ENCODE measurements at regions not wholly inside any gene's neighbourhood (a gene's known extent, or its start where the extent isn't known, plus 50 kb on each side); places are given as distances from the start of the nearest gene placed in this dataset.

- H3F3A ChIP-seq (ENCODE audit: insufficient read depth, low read length, poor library complexity, severe bottlenecking) = no peaks in the 10 kb centered on the region
- no peak overlapping the region for H2AFZ ChIP-seq (ENCODE audit: low read depth, low read length)
- H3K79me2 ChIP-seq (replicated peaks; ENCODE audit: insufficient read depth, low read length) = no peaks in the 10 kb centered on the region
- no peaks in the 10 kb centered on the region for H4K20me1 ChIP-seq (ENCODE audit: insufficient read depth)
- no peaks in the 10 kb centered on the region for H3K9me3 ChIP-seq (ENCODE audit: low read length)
- no peaks in the 10 kb centered on the region for H3K36me3 ChIP-seq (ENCODE audit: insufficient read depth, low read length)
- H3K9ac ChIP-seq (ENCODE audit: low read length) = no peak overlapping the region
- no peak for TF ChIP-seq TAF1 (IDR thresholded peaks at IDR 0.05; ENCODE audit: low read depth)
- TF ChIP-seq EP300 (conservative IDR thresholded peaks at IDR 0.05; ENCODE audit: poor library complexity, severe bottlenecking) = no peak
- TF ChIP-seq EZH2 (IDR thresholded peaks at IDR 0.05; ENCODE audit: borderline replicate concordance, insufficient read depth, low read length, poor library complexity, severe bottlenecking) = no peak
- TF ChIP-seq MXI1 (conservative IDR thresholded peaks at IDR 0.05; ENCODE audit: poor library complexity, severe bottlenecking) = no peak
- TF ChIP-seq RAD21 (conservative IDR thresholded peaks at IDR 0.05) = no peak
- no peak for TF ChIP-seq POLR2AphosphoS5 (IDR thresholded peaks at IDR 0.05)
- no peak for TF ChIP-seq REST (IDR thresholded peaks at IDR 0.05; ENCODE audit: borderline replicate concordance)
- TF ChIP-seq CTCF (IDR thresholded peaks at IDR 0.05; ENCODE audit: poor library complexity, severe bottlenecking) = no peak
- TF ChIP-seq SMC3 (conservative IDR thresholded peaks at IDR 0.05; ENCODE audit: poor library complexity) = no peak
- no peak overlapping the region for H3K27ac ChIP-seq (ENCODE audit: low read length)
- no peaks in the 10 kb centered on the region for H3K27me3 ChIP-seq (ENCODE audit: insufficient read depth, low read depth, low read length)
- H3K9me2 ChIP-seq (ENCODE audit: insufficient read depth, low read length) = no peaks in the 10 kb centered on the region
- no peak overlapping the region for H3K4me3 ChIP-seq (ENCODE audit: low read length)
- no peak overlapping the region for H3K4me2 ChIP-seq (ENCODE audit: low read length)
Observed at GRCh38 chr13:82833923-82834322, 1048.4 kb downstream of the SLITRK1 start.

- no peak overlapping the region for H2AFZ ChIP-seq (ENCODE audit: low read depth, low read length)
- H3K27ac ChIP-seq (ENCODE audit: low read length) = no peak overlapping the region
- no peaks in the 10 kb centered on the region for H3K36me3 ChIP-seq (ENCODE audit: insufficient read depth, low read length)
- no peaks in the 10 kb centered on the region for H3F3A ChIP-seq (ENCODE audit: insufficient read depth, low read length, poor library complexity, severe bottlenecking)
- no peak for TF ChIP-seq MXI1 (conservative IDR thresholded peaks at IDR 0.05; ENCODE audit: poor library complexity, severe bottlenecking)
- no peak for TF ChIP-seq SMC3 (conservative IDR thresholded peaks at IDR 0.05; ENCODE audit: poor library complexity)
- no peak for TF ChIP-seq CTCF (IDR thresholded peaks at IDR 0.05; ENCODE audit: poor library complexity, severe bottlenecking)
- TF ChIP-seq REST (IDR thresholded peaks at IDR 0.05; ENCODE audit: borderline replicate concordance) = no peak
- TF ChIP-seq EZH2 (IDR thresholded peaks at IDR 0.05; ENCODE audit: borderline replicate concordance, insufficient read depth, low read length, poor library complexity, severe bottlenecking) = no peak
- no peak for TF ChIP-seq RAD21 (conservative IDR thresholded peaks at IDR 0.05)
- no peak for TF ChIP-seq TAF1 (IDR thresholded peaks at IDR 0.05; ENCODE audit: low read depth)
- no peak for TF ChIP-seq EP300 (conservative IDR thresholded peaks at IDR 0.05; ENCODE audit: poor library complexity, severe bottlenecking)
- TF ChIP-seq POLR2AphosphoS5 (IDR thresholded peaks at IDR 0.05) = no peak
- H3K79me2 ChIP-seq (replicated peaks; ENCODE audit: insufficient read depth, low read length) = no peaks in the 10 kb centered on the region
- no peak overlapping the region for H3K4me2 ChIP-seq (ENCODE audit: low read length)
- no peak overlapping the region for H3K9ac ChIP-seq (ENCODE audit: low read length)
- H3K4me3 ChIP-seq (ENCODE audit: low read length) = no peak overlapping the region
- H3K27me3 ChIP-seq (ENCODE audit: insufficient read depth, low read depth, low read length) = no peaks in the 10 kb centered on the region
- no peaks in the 10 kb centered on the region for H3K9me3 ChIP-seq (ENCODE audit: low read length)
- H4K20me1 ChIP-seq (ENCODE audit: insufficient read depth) = no peaks in the 10 kb centered on the region
- no peaks in the 10 kb centered on the region for H3K9me2 ChIP-seq (ENCODE audit: insufficient read depth, low read length)
Observed at GRCh38 chr13:82829040-82829439, 1053.2 kb downstream of the SLITRK1 start.
